GM18951 (cell line): ENCODE measurements at regions not wholly inside any gene's neighbourhood (a gene's known extent, or its start where the extent isn't known, plus 50 kb on each side); places are given as distances from the start of the nearest gene placed in this dataset.

Experiments used
- POLR2A ChIP-seq: IDR thresholded peaks from 4 replicates; pipeline ENCODE4 v1.6.1; 2011; ENCODE audit warnings: mild to moderate bottlenecking; ENCODE audit not compliant: insufficient read length, insufficient read depth; ENCODE audit errors: extremely low read depth
- in situ Hi-C: fragments of 300-500 bp; cut with MboI; formaldehyde crosslinking; loops from one replicate; pipeline ENCODE4 v1.12.0; 2022; ENCODE audit warnings: low sequenced_read_pairs, mixed read lengths, inconsistent platforms; ENCODE audit not compliant: unreplicated experiment

GRCh38 chr5:74199436-74200210 is 440.9 kb downstream of the ENC1 start:
- TF ChIP-seq POLR2A: no peak
- in situ Hi-C loops: no loop called here

- TF ChIP-seq POLR2A: no peak
- in situ Hi-C loops: no loop called here
These were observed 441.5 kb downstream of the ENC1 start for GRCh38 chr5:74199005-74199404.

- no peak for TF ChIP-seq POLR2A
These were observed 442.4 kb downstream of the ENC1 start for GRCh38 chr5:74198156-74198555.

GRCh38 chr5:74196233-74196632 is 444.3 kb downstream of the ENC1 start:
- in situ Hi-C loops: no loop called here
- TF ChIP-seq POLR2A: no peak

More at GRCh38 chr5:74198156-74198555, 442.4 kb downstream of the ENC1 start:
- in situ Hi-C loops: no loop called here

- no peak for TF ChIP-seq POLR2A
- in situ Hi-C loops: no loop called here
These were observed 446.3 kb downstream of the ENC1 start for GRCh38 chr5:74194196-74194595.

GRCh38 chr5:74192606-74193299 is 447.8 kb downstream of the ENC1 start:
- TF ChIP-seq POLR2A: no peak
- in situ Hi-C loops: no loop called here

- no peak for TF ChIP-seq POLR2A
- in situ Hi-C loops: no loop called here
These were observed 452.0 kb downstream of the ENC1 start for GRCh38 chr5:74188351-74189105.

GRCh38 chr5:74187757-74188156 is 452.8 kb downstream of the ENC1 start:
- TF ChIP-seq POLR2A: no peak
- in situ Hi-C loops: no loop called here

GRCh38 chr5:74186356-74187315 is 453.9 kb downstream of the ENC1 start:
- TF ChIP-seq POLR2A: no peak
- in situ Hi-C loops: no loop called here

- no peak for TF ChIP-seq POLR2A
- in situ Hi-C loops: no loop called here
These were observed 454.9 kb downstream of the ENC1 start for GRCh38 chr5:74185599-74185998.

- TF ChIP-seq POLR2A: no peak
- in situ Hi-C loops: no loop called here
These were observed 455.9 kb downstream of the ENC1 start for GRCh38 chr5:74184649-74185048.

GRCh38 chr5:74183041-74183440 is 457.5 kb downstream of the ENC1 start:
- TF ChIP-seq POLR2A: no peak
- in situ Hi-C loops: no loop called here
